Activated CD8-positive, alpha-beta T cell treated with anti-CD3 and anti-CD28 coated beads for 36 hours (primary cell): ENCODE measurements at regions not wholly inside any gene's neighbourhood (a gene's known extent, or its start where the extent isn't known, plus 50 kb on each side); places are given as distances from the start of the nearest gene placed in this dataset.

Source experiments
- ATAC-seq: fragments of 200-7000 bp; cut with Tn5 transposase; one replicate; pipeline ENCODE4 v1.10.0; 2021; ENCODE audit warnings: mild to moderate bottlenecking, moderate library complexity
- CTCF ChIA-PET: fragments of 350-600 bp; sonication (Branson Sonifier 250); formaldehyde crosslinking; loops from one replicate; lab custom pipeline; 2021; ENCODE audit warnings: antibody characterized with exemption; lab: Charles Lee
- POLR2A ChIA-PET: fragments of 350-600 bp; sonication (Branson Sonifier 250); formaldehyde crosslinking; loops from one replicate; lab custom pipeline; 2021; ENCODE audit warnings: antibody characterized with exemption; lab: Charles Lee
- DNase-seq: peaks from one replicate; pipeline ENCODE4 v3.0.0-alpha.2; 2020
- H3K27ac Mint-ChIP-seq: one replicate; pipeline ENCODE4 v1.8.0; 2021; ENCODE audit warnings: mild to moderate bottlenecking, mixed read lengths
- H3K27me3 Mint-ChIP-seq: one replicate; pipeline ENCODE4 v1.8.0; 2021; ENCODE audit warnings: mixed read lengths
- H3K36me3 Mint-ChIP-seq: one replicate; pipeline ENCODE4 v1.8.0; 2021; ENCODE audit warnings: low read depth, mixed read lengths
- H3K4me1 Mint-ChIP-seq: one replicate; pipeline ENCODE4 v1.8.0; 2021; ENCODE audit warnings: low read depth, mixed read lengths
- H3K4me3 Mint-ChIP-seq: one replicate; pipeline ENCODE4 v1.8.0; 2021; ENCODE audit warnings: mild to moderate bottlenecking, moderate library complexity, mixed read lengths
- H3K9me3 Mint-ChIP-seq: one replicate; pipeline ENCODE4 v1.8.0; 2021; ENCODE audit warnings: mixed read lengths
- CTCF ChIP-seq: fragments of 200-600 bp; IDR thresholded peaks from one replicate; pipeline ENCODE4 v1.8.0; 2022; ENCODE audit warnings: antibody characterized with exemption, mild to moderate bottlenecking
- intact Hi-C: fragments of 100-400 bp; cut with micrococcal nuclease; formaldehyde crosslinking; loops from one replicate; pipeline ENCODE4 v1.10.0; 2022

DNA sequence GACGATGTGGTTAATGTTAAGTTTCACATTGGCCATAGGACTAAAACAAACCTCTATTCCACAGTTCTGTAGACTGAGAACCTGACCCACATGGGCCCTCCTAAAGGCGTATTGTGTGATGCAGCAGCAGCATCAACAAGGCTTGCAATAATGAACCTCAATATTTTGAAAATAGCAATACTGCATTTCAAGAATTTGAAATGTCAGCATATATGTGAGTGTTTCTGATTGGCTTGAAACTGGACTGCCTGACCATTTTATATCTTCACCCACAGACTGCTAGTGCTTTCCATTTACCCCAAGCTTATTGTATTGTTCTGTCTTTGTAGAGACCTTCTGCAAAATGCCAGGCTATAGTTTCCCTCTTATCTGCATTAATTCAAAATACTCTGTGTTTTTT lies 1122.3 kb downstream of the IGSF11 start:
- Mint-ChIP-seq H3K36me3 (no peaks in the 10 kb centered on the region), H3K27ac (no peak overlapping the region), H3K9me3 (no peaks in the 10 kb centered on the region), H3K27me3 (no peaks in the 10 kb centered on the region), H3K4me3 (no peak overlapping the region), H3K4me1 (no peaks in the 10 kb centered on the region)
- no peak for TF ChIP-seq CTCF
- no peak for DNase-seq
- POLR2A ChIA-PET = no interaction called here
- intact Hi-C loops = no loop called here
- CTCF ChIA-PET = no interaction called here
- no peak for ATAC-seq

GRCh38 chr3:117914540-117915100 lies 1120.0 kb downstream of the IGSF11 start:
- ATAC-seq (no peak), DNase-seq (no peak)
- H3K4me3 Mint-ChIP-seq = no peak overlapping the region
- no peak for TF ChIP-seq CTCF
- H3K27me3 Mint-ChIP-seq = no peaks in the 10 kb centered on the region
- H3K4me1 Mint-ChIP-seq = no peaks in the 10 kb centered on the region
- no peaks in the 10 kb centered on the region for H3K9me3 Mint-ChIP-seq
- H3K27ac Mint-ChIP-seq = no peak overlapping the region
- CTCF ChIA-PET = interaction anchor here (0.9 kb wide), 1 partner anchor 18 kb away, joined by 3 read pairs; no protein-coding TSS in a partner anchor
- POLR2A ChIA-PET = no interaction called here
- intact Hi-C loops = no loop called here
- no peaks in the 10 kb centered on the region for H3K36me3 Mint-ChIP-seq

DNA sequence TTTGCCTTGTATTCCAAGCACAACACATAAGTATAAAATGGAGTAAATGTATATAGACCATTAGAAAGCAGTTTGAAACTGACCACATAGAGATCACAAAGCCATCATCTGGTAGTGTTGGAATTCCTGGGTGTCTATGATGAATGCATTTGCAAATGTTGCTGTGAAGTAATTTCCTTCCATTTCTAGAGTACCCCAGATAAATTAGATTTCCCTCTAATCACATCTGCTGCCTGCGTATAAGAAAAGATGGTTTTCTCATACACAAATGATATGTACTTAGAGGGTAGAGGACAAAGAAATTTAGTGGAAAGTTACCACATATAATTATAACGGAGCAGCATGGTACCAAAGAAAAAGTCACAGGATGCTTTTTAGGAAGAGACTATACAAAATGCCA lies 1117.8 kb downstream of the IGSF11 start:
- DNase-seq (no peak), ATAC-seq (no peak)
- Mint-ChIP-seq H3K27ac (no peak overlapping the region), H3K9me3 (no peaks in the 10 kb centered on the region), H3K36me3 (no peaks in the 10 kb centered on the region), H3K27me3 (no peaks in the 10 kb centered on the region), H3K4me1 (no peaks in the 10 kb centered on the region), H3K4me3 (no peak overlapping the region)
- no peak for TF ChIP-seq CTCF
- POLR2A ChIA-PET = no interaction called here
- CTCF ChIA-PET = no interaction called here
- intact Hi-C loops = no loop called here

GRCh38 chr3:117919621-117920020 lies 1115.0 kb downstream of the IGSF11 start:
- intact Hi-C loops = no loop called here
- CTCF ChIA-PET = no interaction called here
- DNase-seq (no peak), ATAC-seq (no peak)
- no peaks in the 10 kb centered on the region for H3K4me1 Mint-ChIP-seq
- no peak overlapping the region for H3K27ac Mint-ChIP-seq
- TF ChIP-seq CTCF = no peak
- H3K27me3 Mint-ChIP-seq = no peaks in the 10 kb centered on the region
- H3K9me3 Mint-ChIP-seq = no peaks in the 10 kb centered on the region
- H3K36me3 Mint-ChIP-seq = no peaks in the 10 kb centered on the region
- no peak overlapping the region for H3K4me3 Mint-ChIP-seq
- POLR2A ChIA-PET = no interaction called here

DNA sequence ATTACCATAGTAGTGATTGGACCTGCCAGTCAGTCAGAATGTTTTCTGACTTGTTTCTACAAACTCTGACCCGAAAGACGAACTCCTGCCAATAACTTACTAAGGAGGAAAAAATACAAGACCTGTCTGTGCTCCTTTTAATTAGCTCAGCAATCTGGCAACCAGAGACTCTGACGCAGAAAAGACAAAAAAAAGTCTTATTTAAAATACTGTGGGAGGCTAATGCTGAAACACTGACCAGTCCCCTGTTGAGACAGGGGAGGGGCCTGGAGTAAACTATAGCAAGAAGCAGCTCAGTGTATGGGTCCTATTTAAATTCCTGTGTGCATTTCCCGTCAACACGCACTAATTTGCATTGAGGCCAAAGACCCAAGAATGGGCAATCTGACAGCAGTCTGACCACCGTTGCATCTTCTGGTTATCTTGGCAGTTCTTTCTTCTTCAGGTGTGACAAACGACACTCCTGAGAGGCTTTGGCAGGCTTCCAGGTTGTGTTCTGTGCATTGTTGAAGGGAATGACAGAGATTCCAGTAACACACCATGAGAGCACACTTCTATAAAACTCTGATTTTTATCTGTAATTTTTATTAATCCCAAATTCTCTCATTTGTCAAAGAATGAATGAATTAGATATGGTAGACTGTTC lies 1114.3 kb downstream of the IGSF11 start:
- ATAC-seq (no peak), DNase-seq (no peak)
- ChIA-PET POLR2A (no interaction called here), CTCF (no interaction called here)
- Mint-ChIP-seq H3K4me3 (no peak overlapping the region), H3K36me3 (no peaks in the 10 kb centered on the region), H3K27me3 (no peaks in the 10 kb centered on the region), H3K9me3 (no peaks in the 10 kb centered on the region), H3K4me1 (no peaks in the 10 kb centered on the region), H3K27ac (no peak overlapping the region)
- intact Hi-C loops = no loop called here
- no peak for TF ChIP-seq CTCF
